Embryonic facial prominence (tissue), 1 donor: ENCODE measurements at regions not wholly inside any gene's neighbourhood (a gene's known extent, or its start where the extent isn't known, plus 50 kb on each side); places are given as distances from the start of the nearest gene placed in this dataset.

Experiments used
- DNase-seq: peaks from one replicate; pipeline ENCODE4 v3.0.0-alpha.2; 2016; ENCODE audit errors: extremely low spot score

DNA sequence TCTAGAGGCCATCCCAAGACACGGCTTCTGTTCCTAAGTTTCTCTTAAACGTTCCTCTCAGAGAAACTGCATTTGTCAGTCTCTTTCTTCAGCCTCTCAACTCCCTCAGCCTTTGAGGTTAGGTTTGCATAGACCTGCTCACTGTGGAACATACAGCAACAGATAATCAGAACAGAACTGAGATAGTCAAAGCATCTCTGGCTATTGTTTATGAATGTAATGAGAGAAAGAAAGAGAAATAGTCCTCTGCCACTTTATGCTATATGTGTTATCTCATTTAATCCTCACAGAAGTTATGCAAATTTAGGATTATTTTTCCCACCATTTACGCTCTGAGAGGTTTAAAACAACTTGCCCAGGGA, 190.6 kb downstream of the PHLDA1 start:
- no peak for DNase-seq

- no peak for DNase-seq
Measured at GRCh38 chr12:75838309-75838708, 193.3 kb downstream of the PHLDA1 start.

DNA sequence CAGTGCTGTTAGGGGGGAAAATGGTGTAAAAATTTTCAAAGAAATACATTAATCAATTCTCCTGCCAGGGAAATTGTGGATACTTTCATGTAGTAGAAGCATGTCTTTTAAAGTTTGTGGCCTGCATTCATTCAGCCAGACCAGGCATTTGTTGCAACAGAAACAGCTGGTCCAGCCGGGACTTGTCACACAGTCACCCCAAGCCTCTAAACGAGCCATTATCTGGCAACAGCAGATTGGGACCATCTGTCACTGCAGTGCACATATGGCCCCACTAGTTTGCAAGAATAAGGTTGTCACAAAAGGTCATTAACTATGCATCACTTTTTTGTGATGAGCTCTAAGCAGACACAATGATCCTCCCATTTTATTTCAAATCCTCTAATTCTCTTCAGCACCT, 193.9 kb downstream of the PHLDA1 start:
- no peak for DNase-seq

DNA sequence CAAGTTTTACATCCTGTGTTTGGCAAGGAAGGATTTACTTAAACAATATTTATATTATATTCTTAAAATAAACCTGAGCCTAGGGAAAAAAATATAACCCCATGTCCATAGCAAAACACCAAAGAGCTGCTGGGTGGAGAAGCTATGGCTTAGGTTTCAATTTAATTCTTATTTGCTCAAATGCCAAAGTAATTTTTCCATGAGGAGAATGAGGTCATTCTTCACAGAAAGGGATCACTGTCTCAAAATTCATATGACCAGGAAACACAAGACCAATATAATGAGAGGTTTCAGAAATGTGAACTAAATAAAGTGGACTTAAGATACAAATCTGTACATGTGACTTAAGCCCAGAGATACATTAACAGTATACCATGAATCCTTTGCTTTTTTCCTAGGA, 195.0 kb downstream of the PHLDA1 start:
- no peak for DNase-seq

GRCh38 chr12:75834591-75834990, 197.0 kb downstream of the PHLDA1 start:
- DNase-seq, result no peak

- DNase-seq, result no peak
Measured at GRCh38 chr12:75833268-75833667, 198.3 kb downstream of the PHLDA1 start.

- no peak for DNase-seq
Measured at GRCh38 chr12:75831402-75831801, 200.2 kb downstream of the PHLDA1 start.

DNA sequence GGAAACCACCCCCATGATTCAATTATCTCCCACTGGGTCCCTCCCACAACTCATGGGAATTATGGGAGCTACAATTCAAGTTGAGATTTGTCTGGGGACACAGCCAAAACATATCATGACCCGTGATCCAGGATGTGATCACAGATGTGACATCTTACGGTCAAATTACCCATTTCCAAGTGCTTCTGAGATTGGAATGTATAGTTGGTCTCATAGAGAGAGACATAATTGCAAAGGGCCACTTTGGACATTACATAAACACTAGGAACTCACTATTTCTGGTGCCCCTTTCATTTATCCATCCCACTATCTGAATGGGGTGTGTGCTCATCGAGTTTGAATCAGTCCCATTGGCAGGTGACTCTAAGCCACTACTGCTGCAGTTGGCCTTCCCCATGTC, 204.5 kb downstream of the PHLDA1 start:
- no peak for DNase-seq

GRCh38 chr12:75825686-75826085, 205.9 kb downstream of the PHLDA1 start:
- no peak for DNase-seq

- DNase-seq, result no peak
Measured at GRCh38 chr12:75823475-75823874, 208.1 kb downstream of the PHLDA1 start.

GRCh38 chr12:75822416-75822815, 209.2 kb downstream of the PHLDA1 start:
- DNase-seq, result no peak

- DNase-seq, result no peak
Measured at GRCh38 chr12:75820848-75821578, 210.6 kb downstream of the PHLDA1 start.

- DNase-seq, result no peak
Measured at GRCh38 chr12:75820071-75820470, 211.5 kb downstream of the PHLDA1 start.

- DNase-seq, result no peak
Measured at GRCh38 chr12:75819512-75819911, 212.1 kb downstream of the PHLDA1 start.

GRCh38 chr12:75818863-75819262, 212.7 kb downstream of the PHLDA1 start:
- no peak for DNase-seq

GRCh38 chr12:75816897-75817296, 214.7 kb downstream of the PHLDA1 start:
- DNase-seq, result no peak

- DNase-seq, result no peak
Measured at GRCh38 chr12:75815756-75816155, 215.8 kb downstream of the PHLDA1 start.

- peak; percentile 94 for DNase-seq
Measured at GRCh38 chr12:75814851-75815754, 216.5 kb downstream of the PHLDA1 start.

- DNase-seq, result no peak
Measured at GRCh38 chr12:75813072-75813471, 218.5 kb downstream of the PHLDA1 start.

- DNase-seq, result peak; percentile 34
Measured at GRCh38 chr12:75812271-75813018, 219.1 kb downstream of the PHLDA1 start.

- DNase-seq, result no peak
Measured at GRCh38 chr12:75809746-75810145, 221.8 kb downstream of the PHLDA1 start.

- DNase-seq, result no peak
Measured at GRCh38 chr12:75807494-75807893, 224.1 kb downstream of the PHLDA1 start.
